HepG2 (cell line): ENCODE measurements at regions not wholly inside any gene's neighbourhood (a gene's known extent, or its start where the extent isn't known, plus 50 kb on each side); places are given as distances from the start of the nearest gene placed in this dataset.

Experiments
- DZIP1 ChIP-seq: sonication (generic); formaldehyde crosslinking; IDR thresholded peaks from 2 replicates; pipeline ENCODE4 v1.5.0; 2020; ENCODE audit warnings: mild to moderate bottlenecking, missing genetic modification reagents
- GTF2F1 ChIP-seq: fragments of 150-350 bp; IDR thresholded peaks from 2 replicates; pipeline ENCODE4 v1.6.1; 2014; ENCODE audit warnings: low read length
- HIC2 ChIP-seq: sonication (generic); formaldehyde crosslinking; IDR thresholded peaks from 2 replicates; pipeline ENCODE4 v1.9.0; 2022; ENCODE audit warnings: low read depth, missing genetic modification reagents
- HOXA3 ChIP-seq: sonication (generic); formaldehyde crosslinking; IDR thresholded peaks from 2 replicates; pipeline ENCODE4 v1.5.0; 2020; ENCODE audit warnings: missing genetic modification reagents
- LCORL ChIP-seq, 2 experiments: fragments of 450-650 bp in 1 of 2; sonication (generic) in 1 of 2; formaldehyde crosslinking in 1 of 2; IDR thresholded peaks; 2 replicates each; pipeline versions ENCODE4 v1.5.0 to v1.6.1; 2017 to 2020; ENCODE audit warnings: antibody characterized with exemption in 1 of 2, missing genetic modification reagents in 1 of 2
- MBD4 ChIP-seq: IDR thresholded peaks from 2 replicates; pipeline ENCODE4 v1.6.1; 2012; ENCODE audit warnings: low read length, inconsistent platforms, borderline replicate concordance
- MTF2 ChIP-seq: sonication (generic); formaldehyde crosslinking; IDR thresholded peaks from 2 replicates; pipeline ENCODE4 v1.5.0; 2020; ENCODE audit warnings: missing genetic modification reagents, borderline replicate concordance
- NFIB ChIP-seq: sonication (generic); formaldehyde crosslinking; IDR thresholded peaks from 2 replicates; pipeline ENCODE4 v1.9.0; 2021; ENCODE audit warnings: missing genetic modification reagents, mild to moderate bottlenecking, borderline replicate concordance
- ONECUT2 ChIP-seq: sonication (generic); formaldehyde crosslinking; IDR thresholded peaks from 2 replicates; pipeline ENCODE4 v1.4.0; 2020; ENCODE audit warnings: missing genetic modification reagents
- PRDM4 ChIP-seq: sonication (generic); formaldehyde crosslinking; IDR thresholded peaks from 2 replicates; pipeline ENCODE4 v1.9.0; 2021; ENCODE audit warnings: missing genetic modification reagents, borderline replicate concordance
- PREB ChIP-seq: sonication (generic); formaldehyde crosslinking; IDR thresholded peaks from 2 replicates; pipeline ENCODE4 v1.4.0; 2020; ENCODE audit warnings: missing genetic modification reagents
- ZBTB1 ChIP-seq: sonication (generic); formaldehyde crosslinking; IDR thresholded peaks from 2 replicates; pipeline ENCODE4 v1.4.0; 2020; ENCODE audit warnings: missing genetic modification reagents, borderline replicate concordance
- ZFP82 ChIP-seq: sonication (generic); formaldehyde crosslinking; IDR thresholded peaks from 2 replicates; pipeline ENCODE4 v1.5.1; 2020; ENCODE audit warnings: mild to moderate bottlenecking, missing genetic modification reagents, borderline replicate concordance
- ZFP90 ChIP-seq: sonication (generic); formaldehyde crosslinking; IDR thresholded peaks from 2 replicates; pipeline ENCODE4 v1.8.0; 2022; ENCODE audit warnings: missing genetic modification reagents, mild to moderate bottlenecking, inconsistent platforms, borderline replicate concordance
- ZMYM4 ChIP-seq: sonication (generic); formaldehyde crosslinking; IDR thresholded peaks from 2 replicates; pipeline ENCODE4 v1.8.1; 2023; ENCODE audit warnings: mild to moderate bottlenecking, missing genetic modification reagents
- ZNF10 ChIP-seq: sonication (generic); formaldehyde crosslinking; IDR thresholded peaks from 2 replicates; pipeline ENCODE4 v1.4.0; 2020; ENCODE audit warnings: mild to moderate bottlenecking, low read depth, missing genetic modification reagents, borderline replicate concordance
- ZNF589 ChIP-seq: sonication (generic); formaldehyde crosslinking; conservative IDR thresholded peaks from 2 replicates; pipeline ENCODE4 v1.8.0; 2022; ENCODE audit warnings: mild to moderate bottlenecking, moderate library complexity, missing genetic modification reagents
- ZNF761 ChIP-seq: sonication (generic); formaldehyde crosslinking; conservative IDR thresholded peaks from 2 replicates; pipeline ENCODE4 v1.4.0; 2020; ENCODE audit warnings: mild to moderate bottlenecking, missing genetic modification reagents
- ZNF766 ChIP-seq: sonication (generic); formaldehyde crosslinking; IDR thresholded peaks from 2 replicates; pipeline ENCODE4 v1.5.0; 2020; ENCODE audit warnings: missing genetic modification reagents, borderline replicate concordance
- ZSCAN25 ChIP-seq: sonication (generic); formaldehyde crosslinking; IDR thresholded peaks from 2 replicates; pipeline ENCODE4 v1.8.0; 2022; ENCODE audit warnings: mild to moderate bottlenecking, missing genetic modification reagents

- TF ChIP-seq DZIP1 (CRISPR knock-in tag) (no peak), LCORL (IDR thresholded peaks at IDR 0.05) (0 out of 2 replicates have a peak, but pooled peaks have one; percentile 14), LCORL (CRISPR knock-in tag; IDR thresholded peaks at IDR 0.05) (peak; percentile 88), ZNF589 (CRISPR knock-in tag) (0 out of 2 replicates have a peak, but pooled peaks have one; percentile 30), PRDM4 (CRISPR knock-in tag) (no peak), ZFP82 (CRISPR knock-in tag) (peak; percentile 44; the same call in 1 of the 2 replicates), HOXA3 (CRISPR knock-in tag) (peak; percentile 60; the same call in 1 of the 2 replicates), ZMYM4 (peak; percentile 75), ZFP90 (CRISPR knock-in tag) (no peak), ZNF766 (peak; percentile 21; the same call in 1 of the 2 replicates), ZNF10 (CRISPR knock-in tag) (no peak), GTF2F1 (no peak), PREB (no peak), ZBTB1 (no peak), ZSCAN25 (peak; percentile 67; the same call in 1 of the 2 replicates), MTF2 (CRISPR knock-in tag) (no peak), ZNF761 (CRISPR knock-in tag) (0 out of 2 replicates have a peak, but pooled peaks have one; percentile 29), ONECUT2 (peak; percentile 50; the same call in 1 of the 2 replicates), HIC2 (0 out of 2 replicates have a peak, but pooled peaks have one; percentile 54), NFIB (CRISPR knock-in tag) (no peak), MBD4 (peak; percentile 90)
Measured at GRCh38 chr6:1227935-1228753, 83.8 kb upstream of the FOXQ1 start (continued).
